SH-SY5Y (cell line): ENCODE measurements at regions not wholly inside any gene's neighbourhood (a gene's known extent, or its start where the extent isn't known, plus 50 kb on each side); places are given as distances from the start of the nearest gene placed in this dataset.

Experiments
- GATA2 ChIP-seq: IDR thresholded peaks from 2 replicates; pipeline ENCODE4 v1.6.1; 2011; ENCODE audit warnings: mild to moderate bottlenecking, low read depth, low read length
- GATA3 ChIP-seq: IDR thresholded peaks from 2 replicates; pipeline ENCODE4 v1.6.1; 2011; ENCODE audit warnings: low read depth, mild to moderate bottlenecking, low read length, moderate library complexity

DNA sequence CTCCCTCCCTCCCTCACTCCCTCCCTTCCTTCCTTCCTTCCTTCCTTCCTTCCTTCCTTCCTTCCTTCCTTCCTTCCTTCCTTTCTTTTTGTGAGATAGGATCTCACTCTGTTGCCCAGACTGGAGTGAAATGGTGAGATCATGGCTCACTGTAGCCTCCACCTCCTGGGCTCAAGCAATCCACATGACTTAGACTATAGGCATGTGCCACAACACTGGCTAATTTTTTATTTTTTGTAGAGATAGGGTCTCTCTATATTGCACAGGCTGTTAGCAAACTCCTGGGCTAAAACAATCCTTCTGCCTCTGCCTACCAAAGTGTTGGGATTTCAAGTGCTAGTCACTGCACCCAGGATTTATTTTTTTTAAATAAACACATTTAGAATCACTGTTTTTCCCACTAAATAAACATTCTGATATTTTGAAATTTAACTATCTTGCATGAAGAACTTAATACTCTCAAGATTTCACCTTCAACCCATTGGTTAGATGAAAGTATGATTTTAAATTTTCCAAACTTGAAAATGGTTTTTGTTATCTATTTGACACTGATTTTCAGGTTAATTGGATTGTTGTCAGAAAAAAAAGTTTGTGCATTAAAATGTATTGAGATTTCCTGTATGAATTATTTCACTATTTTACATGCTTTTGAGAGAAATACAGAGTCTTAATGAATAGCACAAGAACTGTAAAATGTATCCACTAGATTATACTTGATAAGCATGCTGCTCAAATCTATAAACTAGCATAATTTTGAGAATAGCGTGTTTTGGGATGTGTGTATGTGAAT, 745.1 kb downstream of the TSN start:
- TF ChIP-seq GATA3, result no peak
- no peak for TF ChIP-seq GATA2

DNA sequence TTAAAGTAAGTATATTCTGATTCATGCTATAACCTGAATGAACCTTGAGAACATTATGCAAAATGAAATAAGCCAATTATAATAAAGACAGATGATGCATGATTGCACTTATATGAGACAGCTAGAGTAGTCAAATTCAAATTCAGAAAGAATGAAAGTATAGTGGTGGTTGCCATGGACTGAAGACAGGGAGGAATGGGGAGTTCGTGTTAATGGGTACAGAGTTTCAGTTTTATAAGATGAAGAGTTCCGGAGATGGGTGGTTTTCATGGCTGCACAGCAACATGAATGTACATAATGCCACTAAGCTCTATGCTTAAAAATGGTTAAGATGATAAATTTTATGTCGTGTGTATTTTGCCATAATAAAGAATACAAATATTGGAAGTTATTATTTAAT, 751.2 kb downstream of the TSN start:
- no peak for TF ChIP-seq GATA3
- TF ChIP-seq GATA2, result no peak

GRCh38 chr2:122507261-122507660, 751.8 kb downstream of the TSN start:
- no peak for TF ChIP-seq GATA2
- TF ChIP-seq GATA3, result no peak

GRCh38 chr2:122512091-122512490, 756.6 kb downstream of the TSN start:
- TF ChIP-seq GATA3 (no peak), GATA2 (no peak)

DNA sequence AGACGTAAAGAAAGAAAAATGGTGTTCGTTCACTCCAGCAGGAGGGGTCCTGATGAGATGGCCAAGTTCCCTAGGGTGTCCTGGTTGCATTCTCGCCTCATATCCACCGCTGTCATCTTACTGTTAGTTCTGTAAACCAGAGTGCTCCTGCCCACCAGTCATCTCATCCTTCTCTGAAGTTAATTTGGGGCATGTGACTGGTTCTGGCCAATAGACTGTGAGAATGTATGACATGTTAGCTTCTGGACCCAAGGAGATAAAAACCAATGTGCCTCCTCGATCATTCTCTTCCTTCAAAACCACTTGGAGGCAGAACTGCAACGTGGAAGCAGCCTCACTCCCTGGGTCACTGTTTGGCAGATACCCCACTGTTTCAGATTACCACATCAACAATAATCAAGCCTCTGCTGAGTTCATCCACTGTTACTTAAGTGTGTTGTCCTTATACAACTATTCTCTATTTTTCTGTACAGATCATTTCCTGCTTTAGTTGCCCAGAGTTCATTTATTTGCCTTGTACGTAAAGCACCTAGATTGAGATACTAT, 759.1 kb downstream of the TSN start:
- no peak for TF ChIP-seq GATA2
- TF ChIP-seq GATA3, result no peak

DNA sequence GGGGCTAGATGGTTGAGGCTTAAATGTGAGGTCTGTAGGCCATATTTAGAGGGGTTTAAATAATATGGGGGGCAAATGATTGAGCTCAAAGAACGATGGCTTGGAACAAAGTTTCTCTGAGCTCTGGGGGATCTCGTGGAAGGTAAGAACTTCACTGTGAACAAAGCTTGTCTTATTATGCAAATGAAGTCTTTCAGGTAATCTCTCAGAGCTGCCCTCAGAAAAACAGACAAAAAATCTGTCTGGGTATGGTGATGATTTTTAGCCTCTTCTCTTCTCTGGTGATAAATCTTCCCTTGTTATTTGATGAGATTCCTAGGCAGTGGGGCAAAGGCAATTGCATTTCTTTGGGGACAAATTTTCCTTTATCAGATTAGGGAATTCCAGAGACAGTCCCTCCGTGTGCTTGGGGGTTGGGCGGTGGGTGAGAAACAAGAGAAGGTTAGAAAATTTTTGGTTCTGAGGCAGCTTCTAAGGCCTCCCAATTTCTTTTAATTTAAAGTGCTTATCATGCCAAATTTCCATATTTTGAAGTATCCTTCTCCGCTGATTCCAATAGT, 760.4 kb downstream of the TSN start:
- no peak for TF ChIP-seq GATA2
- TF ChIP-seq GATA3, result no peak

- TF ChIP-seq GATA2 (no peak), GATA3 (no peak)
These were observed 761.3 kb downstream of the TSN start for GRCh38 chr2:122516775-122517174.

DNA sequence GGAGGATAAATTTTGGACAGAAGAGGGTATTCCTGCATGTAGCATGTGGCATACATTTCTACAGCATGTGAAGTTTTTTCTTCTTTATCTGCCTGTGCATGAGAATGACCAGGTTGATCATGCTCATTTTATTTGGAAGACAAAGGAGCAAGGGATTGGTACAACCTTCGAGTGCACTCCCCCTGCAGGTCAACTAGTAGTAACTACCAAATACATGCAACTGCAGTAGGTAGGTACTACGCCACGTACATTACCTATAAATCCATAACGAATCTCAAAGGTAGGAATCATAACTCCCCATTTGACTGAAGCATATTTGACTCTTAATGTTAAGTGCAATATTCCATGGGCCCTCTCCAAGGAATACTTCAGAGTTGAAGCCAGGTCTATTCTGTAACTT, 763.9 kb downstream of the TSN start:
- no peak for TF ChIP-seq GATA3
- TF ChIP-seq GATA2, result no peak

DNA sequence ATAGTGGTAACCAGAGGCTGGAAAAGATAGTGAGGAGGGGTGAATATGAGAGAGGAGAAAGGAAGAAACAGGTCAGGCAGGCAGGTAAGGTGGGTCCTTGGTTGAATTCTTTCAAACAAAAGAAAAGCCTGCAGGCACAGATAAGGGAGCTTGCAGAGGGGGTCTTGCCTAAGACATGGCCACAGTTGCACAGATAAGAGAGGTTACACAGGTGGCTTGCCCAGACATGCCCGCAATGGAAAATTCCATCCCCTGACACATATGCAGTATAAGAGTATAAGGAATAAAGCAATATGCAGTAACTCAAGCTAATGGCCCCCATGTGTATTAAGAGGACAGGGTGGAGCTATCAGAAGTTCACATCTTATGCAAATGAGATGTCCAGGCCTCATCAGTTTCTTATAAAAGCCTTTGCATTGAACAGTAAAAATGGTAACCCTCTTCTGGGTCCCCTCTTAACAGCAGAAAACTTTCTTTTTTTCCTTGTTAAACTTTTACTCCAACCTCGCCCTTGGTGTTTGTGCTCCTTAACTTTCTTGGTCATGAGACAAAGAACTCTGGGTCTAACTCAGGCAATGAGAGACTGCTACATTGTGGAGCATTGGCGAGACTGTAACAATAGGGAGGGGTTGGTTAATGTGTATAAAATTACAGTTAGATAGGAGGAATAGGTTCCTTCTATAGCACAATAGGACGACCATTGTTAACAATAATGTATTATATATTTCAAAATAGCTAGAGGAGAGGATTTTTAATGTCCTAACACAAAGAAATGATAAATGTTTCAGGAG, 764.6 kb downstream of the TSN start:
- no peak for TF ChIP-seq GATA3
- TF ChIP-seq GATA2, result no peak

GRCh38 chr2:122523143-122523542, 767.7 kb downstream of the TSN start:
- no peak for TF ChIP-seq GATA2
- no peak for TF ChIP-seq GATA3

- no peak for TF ChIP-seq GATA3
These were observed 768.5 kb downstream of the TSN start for GRCh38 chr2:122523981-122524380.

DNA sequence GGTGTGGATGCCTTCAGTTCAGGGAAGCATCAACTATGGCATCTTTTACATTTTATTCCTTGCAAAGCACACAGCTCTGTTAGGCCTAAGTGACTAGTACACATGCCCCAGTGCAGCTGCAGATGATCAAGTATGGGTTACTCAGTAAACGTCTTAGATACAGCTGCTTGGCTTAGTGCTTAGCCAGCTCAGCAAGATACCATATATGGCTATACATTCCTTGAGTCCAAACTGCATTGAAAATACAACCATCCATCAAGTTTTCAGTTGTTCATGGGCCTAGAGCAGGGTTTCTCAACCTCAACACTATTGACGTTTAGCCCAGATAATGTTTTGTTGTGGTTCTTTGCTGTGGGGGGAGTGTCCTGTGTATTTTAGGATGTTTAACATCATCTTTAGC, 769.9 kb downstream of the TSN start:
- TF ChIP-seq GATA2, result no peak
- no peak for TF ChIP-seq GATA3

DNA sequence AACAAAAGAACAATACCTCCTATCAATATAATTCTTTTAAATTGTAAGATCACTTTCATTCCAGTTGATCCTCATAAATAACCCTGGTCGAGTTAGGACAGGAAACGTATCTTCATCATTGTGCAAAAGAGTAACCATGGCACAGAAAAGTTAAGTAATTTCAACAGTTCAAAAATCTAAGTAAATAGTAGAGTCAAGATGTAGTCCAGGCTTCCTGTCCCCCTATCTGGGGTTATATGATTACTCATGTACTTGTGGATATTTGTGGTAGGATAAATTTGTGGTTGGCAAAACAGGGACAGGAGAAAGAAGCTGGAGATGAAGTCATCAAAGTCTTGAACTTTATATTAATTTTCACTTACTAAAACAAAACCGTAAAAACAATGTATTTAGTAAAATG, 772.6 kb downstream of the TSN start:
- TF ChIP-seq GATA2 (no peak), GATA3 (no peak)

DNA sequence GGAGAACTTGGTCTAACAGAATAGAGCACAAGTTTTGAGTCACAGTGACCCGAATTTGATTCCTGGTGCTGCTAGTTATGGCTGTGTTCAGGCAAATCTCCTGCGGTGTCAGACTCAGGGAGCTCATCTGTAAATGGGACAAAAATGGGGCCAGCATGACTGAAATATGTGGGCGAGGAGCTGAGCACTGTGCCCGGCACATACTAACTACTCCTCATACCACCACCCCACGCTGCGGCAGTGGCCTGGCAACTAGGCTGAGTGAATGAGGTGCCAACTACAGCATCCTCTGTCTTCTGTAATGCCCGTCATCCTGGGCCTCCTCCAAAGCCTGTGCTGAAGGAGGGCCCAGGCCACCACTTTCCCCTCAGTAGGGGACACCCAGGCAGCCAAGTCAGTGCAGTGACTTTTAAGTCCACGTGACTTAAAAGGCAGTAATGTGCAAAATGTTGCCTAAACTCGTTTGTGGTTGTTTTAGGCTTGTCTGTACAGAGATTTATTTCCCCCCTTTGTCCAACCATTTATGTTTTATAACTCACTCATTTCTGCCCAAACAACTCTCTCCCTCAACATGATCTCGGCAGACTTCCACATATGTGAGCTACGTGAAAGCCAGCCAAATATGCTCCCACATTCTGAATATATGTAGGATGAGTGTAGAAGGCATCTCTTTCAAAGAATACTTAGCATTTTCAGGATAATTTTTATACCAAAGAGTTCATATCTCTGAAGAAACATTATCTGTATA, 773.7 kb downstream of the TSN start:
- TF ChIP-seq GATA2 (no peak), GATA3 (no peak)
